ENCODE measurements at regions not wholly inside any gene's neighbourhood (a gene's known extent, or its start where the extent isn't known, plus 50 kb on each side); places are given as distances from the start of the nearest gene placed in this dataset.

DNA sequence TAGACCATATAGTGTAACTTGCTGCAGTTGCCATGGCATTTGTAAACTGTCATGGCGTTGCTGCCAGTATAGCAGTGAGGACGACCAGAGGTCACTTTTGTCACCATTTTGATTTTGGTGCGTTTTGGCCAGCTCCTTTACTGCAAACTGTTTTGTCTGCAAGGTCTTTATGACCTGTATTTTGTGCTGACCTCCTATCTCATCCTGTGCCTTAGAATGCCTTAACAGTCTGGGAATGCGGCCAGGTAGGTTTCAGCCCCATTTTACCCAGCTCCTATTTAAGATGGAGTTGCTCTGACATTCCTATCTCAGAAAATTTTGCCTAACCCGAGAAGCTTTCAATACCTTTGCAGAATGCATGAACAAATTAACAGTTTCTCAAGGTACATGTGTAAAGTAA lies 914.4 kb upstream of the ACO1 start:
- POLR2A ChIA-PET = no interaction called here

DNA sequence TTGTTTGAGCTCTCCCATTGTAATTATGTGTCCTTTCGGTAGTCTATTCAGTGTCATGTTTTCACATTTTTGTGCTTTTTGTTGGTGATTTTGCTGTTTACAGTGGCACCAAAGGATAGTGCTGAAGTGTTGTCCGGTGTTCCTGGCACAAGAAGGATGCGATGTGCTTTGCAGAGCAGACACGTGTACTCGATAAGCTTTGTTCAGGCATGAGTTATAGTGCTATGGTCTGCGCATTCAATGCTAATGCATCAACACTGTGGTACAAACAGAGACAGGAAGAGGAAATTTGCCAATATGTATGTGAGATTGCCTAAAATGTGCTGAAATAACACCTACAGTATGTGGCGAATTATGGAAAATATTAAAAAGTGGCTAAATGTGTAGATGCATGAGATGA lies 913.4 kb upstream of the ACO1 start:
- Histone ChIP-seq H3K27me3 (ENCODE audit: control insufficient read depth, insufficient read depth, low read length) (no peaks in the 10 kb centered on the region), H3K9me3 (ENCODE audit: control insufficient read depth, insufficient read depth, low read depth, low read length) (0 out of 2 replicates have a peak, but pooled peaks cover 4% of the 10 kb centered on the region), H3K36me3 (ENCODE audit: control insufficient read depth, insufficient read depth, low read length) (no peaks in the 10 kb centered on the region), H3K4me3 (ENCODE audit: low read depth in 2 of 2, low read length in 2 of 2) (no peak overlapping the region), H3K4me1 (ENCODE audit: control insufficient read depth, insufficient read depth, low read length) (no peaks in the 10 kb centered on the region), H3K27ac (ENCODE audit: low read length) (no peak overlapping the region)
- in situ Hi-C loops (cut with HindIII; ENCODE audit: low pct_unique_long_range_greater_than_20kb, low sequenced_read_pairs) = no loop called here
- POLR2A ChIA-PET = no interaction called here
- no peak for ATAC-seq
- CTCF ChIA-PET = no interaction called here
- no peak for DNase-seq (ENCODE audit: low read depth, low spot score)
- TF ChIP-seq, protein P1, sequence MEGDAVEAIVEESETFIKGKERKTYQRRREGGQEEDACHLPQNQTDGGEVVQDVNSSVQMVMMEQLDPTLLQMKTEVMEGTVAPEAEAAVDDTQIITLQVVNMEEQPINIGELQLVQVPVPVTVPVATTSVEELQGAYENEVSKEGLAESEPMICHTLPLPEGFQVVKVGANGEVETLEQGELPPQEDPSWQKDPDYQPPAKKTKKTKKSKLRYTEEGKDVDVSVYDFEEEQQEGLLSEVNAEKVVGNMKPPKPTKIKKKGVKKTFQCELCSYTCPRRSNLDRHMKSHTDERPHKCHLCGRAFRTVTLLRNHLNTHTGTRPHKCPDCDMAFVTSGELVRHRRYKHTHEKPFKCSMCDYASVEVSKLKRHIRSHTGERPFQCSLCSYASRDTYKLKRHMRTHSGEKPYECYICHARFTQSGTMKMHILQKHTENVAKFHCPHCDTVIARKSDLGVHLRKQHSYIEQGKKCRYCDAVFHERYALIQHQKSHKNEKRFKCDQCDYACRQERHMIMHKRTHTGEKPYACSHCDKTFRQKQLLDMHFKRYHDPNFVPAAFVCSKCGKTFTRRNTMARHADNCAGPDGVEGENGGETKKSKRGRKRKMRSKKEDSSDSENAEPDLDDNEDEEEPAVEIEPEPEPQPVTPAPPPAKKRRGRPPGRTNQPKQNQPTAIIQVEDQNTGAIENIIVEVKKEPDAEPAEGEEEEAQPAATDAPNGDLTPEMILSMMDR (IDR thresholded peaks at IDR 0.05) = no peak
- TF ChIP-seq SIN3A (IDR thresholded peaks at IDR 0.05; ENCODE audit: borderline replicate concordance, insufficient read depth, low read depth, low read length) (no peak), POLR2AphosphoS5 (IDR thresholded peaks at IDR 0.05; ENCODE audit: low read depth, low read length) (no peak), TCF7L2 (IDR thresholded peaks at IDR 0.05; ENCODE audit: low read depth, low read length) (no peak)
- TF ChIP-seq, protein P2, sequence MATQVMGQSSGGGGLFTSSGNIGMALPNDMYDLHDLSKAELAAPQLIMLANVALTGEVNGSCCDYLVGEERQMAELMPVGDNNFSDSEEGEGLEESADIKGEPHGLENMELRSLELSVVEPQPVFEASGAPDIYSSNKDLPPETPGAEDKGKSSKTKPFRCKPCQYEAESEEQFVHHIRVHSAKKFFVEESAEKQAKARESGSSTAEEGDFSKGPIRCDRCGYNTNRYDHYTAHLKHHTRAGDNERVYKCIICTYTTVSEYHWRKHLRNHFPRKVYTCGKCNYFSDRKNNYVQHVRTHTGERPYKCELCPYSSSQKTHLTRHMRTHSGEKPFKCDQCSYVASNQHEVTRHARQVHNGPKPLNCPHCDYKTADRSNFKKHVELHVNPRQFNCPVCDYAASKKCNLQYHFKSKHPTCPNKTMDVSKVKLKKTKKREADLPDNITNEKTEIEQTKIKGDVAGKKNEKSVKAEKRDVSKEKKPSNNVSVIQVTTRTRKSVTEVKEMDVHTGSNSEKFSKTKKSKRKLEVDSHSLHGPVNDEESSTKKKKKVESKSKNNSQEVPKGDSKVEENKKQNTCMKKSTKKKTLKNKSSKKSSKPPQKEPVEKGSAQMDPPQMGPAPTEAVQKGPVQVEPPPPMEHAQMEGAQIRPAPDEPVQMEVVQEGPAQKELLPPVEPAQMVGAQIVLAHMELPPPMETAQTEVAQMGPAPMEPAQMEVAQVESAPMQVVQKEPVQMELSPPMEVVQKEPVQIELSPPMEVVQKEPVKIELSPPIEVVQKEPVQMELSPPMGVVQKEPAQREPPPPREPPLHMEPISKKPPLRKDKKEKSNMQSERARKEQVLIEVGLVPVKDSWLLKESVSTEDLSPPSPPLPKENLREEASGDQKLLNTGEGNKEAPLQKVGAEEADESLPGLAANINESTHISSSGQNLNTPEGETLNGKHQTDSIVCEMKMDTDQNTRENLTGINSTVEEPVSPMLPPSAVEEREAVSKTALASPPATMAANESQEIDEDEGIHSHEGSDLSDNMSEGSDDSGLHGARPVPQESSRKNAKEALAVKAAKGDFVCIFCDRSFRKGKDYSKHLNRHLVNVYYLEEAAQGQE (IDR thresholded peaks at IDR 0.05; ENCODE audit: insufficient read depth in 1 of 2, low read depth in 2 of 2, low read length in 1 of 2) = no peak
- BruUV-seq (replicated peaks) = no TSS peak
- intact Hi-C loops (cut with micrococcal nuclease; ENCODE audit: unreplicated experiment) = loop anchor here (5.0 kb wide), 1 partner anchor 939 kb away; no protein-coding TSS in a partner anchor

More for the DNA sequence above, 914.4 kb upstream of the ACO1 start:
- no TSS peak for BruUV-seq (replicated peaks)
- H3K9me3 ChIP-seq (ENCODE audit: control insufficient read depth, insufficient read depth, low read depth, low read length) = 0 out of 2 replicates have a peak, but pooled peaks cover 7% of the 10 kb centered on the region
- in situ Hi-C loops (cut with HindIII; ENCODE audit: low pct_unique_long_range_greater_than_20kb, low sequenced_read_pairs) (no loop called here), intact Hi-C loops (cut with micrococcal nuclease; ENCODE audit: unreplicated experiment) (loop anchor here (5.0 kb wide), 1 partner anchor 938 kb away; no protein-coding TSS in a partner anchor)
- H3K27ac ChIP-seq (ENCODE audit: low read length) = no peak overlapping the region
- CTCF ChIA-PET = no interaction called here
- H3K4me3 ChIP-seq (ENCODE audit: low read depth in 2 of 2, low read length in 2 of 2) = no peak overlapping the region
- DNase-seq (ENCODE audit: low read depth, low spot score) (no peak), ATAC-seq (no peak)
- H3K27me3 ChIP-seq (ENCODE audit: control insufficient read depth, insufficient read depth, low read length) = no peaks in the 10 kb centered on the region
- no peaks in the 10 kb centered on the region for H3K36me3 ChIP-seq (ENCODE audit: control insufficient read depth, insufficient read depth, low read length)
- H3K4me1 ChIP-seq (ENCODE audit: control insufficient read depth, insufficient read depth, low read length) = no peaks in the 10 kb centered on the region
- no peak for TF ChIP-seq TCF7L2 (IDR thresholded peaks at IDR 0.05; ENCODE audit: low read depth, low read length)
- no peak for TF ChIP-seq POLR2AphosphoS5 (IDR thresholded peaks at IDR 0.05; ENCODE audit: low read depth, low read length)
- TF ChIP-seq, protein P2 (IDR thresholded peaks at IDR 0.05; ENCODE audit: insufficient read depth in 1 of 2, low read depth in 2 of 2, low read length in 1 of 2) = no peak
- TF ChIP-seq SIN3A (IDR thresholded peaks at IDR 0.05; ENCODE audit: borderline replicate concordance, insufficient read depth, low read depth, low read length) = no peak
- TF ChIP-seq, protein P1 (IDR thresholded peaks at IDR 0.05) = no peak
